SK-N-SH (cell line): ENCODE measurements at regions not wholly inside any gene's neighbourhood (a gene's known extent, or its start where the extent isn't known, plus 50 kb on each side); places are given as distances from the start of the nearest gene placed in this dataset.

ENCODE experiments used
- CTCF ChIA-PET: fragments of 300-600, 350-600 bp; formaldehyde crosslinking; extraction: SDS; loops from one replicate; lab custom pipeline; 2021; lab: Yijun Ruan, JAX
- POLR2A ChIA-PET: fragments of 350-600 bp; sonication (Branson Sonifier 250); formaldehyde crosslinking; extraction: SDS; loops from one replicate; lab custom pipeline; 2020; ENCODE audit warnings: antibody characterized with exemption, inconsistent platforms; lab: Yijun Ruan, JAX
- DNase-seq: peaks from one replicate; pipeline ENCODE4 v3.0.0; 2012
- H2AFZ ChIP-seq: fragments of 200-600 bp; sonication (generic); 2 replicates; pipeline ENCODE4 v1.8.1; 2016; ENCODE audit warnings: antibody characterized with exemption, mild to moderate bottlenecking, low read depth
- H3F3A ChIP-seq: fragments of 200-600 bp; sonication (generic); replicated peaks from 2 replicates; pipeline ENCODE3; 2016; ENCODE audit warnings: antibody characterized with exemption, mild to moderate bottlenecking; ENCODE audit not compliant: insufficient read depth
- H3K27ac ChIP-seq, 2 experiments: fragments of 200-500 bp in 1 of 2; fragments of 200-600 bp in 1 of 2; sonication (Bioruptor generic) in 1 of 2; sonication (generic), shearing (Covaris generic) in 1 of 2; 2 replicates each; pipeline versions ENCODE4 v1.5.1 to v1.6.1; 2014 to 2016; ENCODE audit warnings: low read depth in 2 of 2, inconsistent platforms in 1 of 2, low read length in 1 of 2, mild to moderate bottlenecking in 1 of 2, mixed read lengths in 1 of 2
- H3K27me3 ChIP-seq: fragments of 200-600 bp; sonication (generic), shearing (Covaris generic); 2 replicates; pipeline ENCODE4 v1.6.1; 2016; ENCODE audit warnings: mixed run types; ENCODE audit not compliant: insufficient read depth
- H3K36me3 ChIP-seq, 2 experiments: fragments of 200-500 bp in 1 of 2; fragments of 200-600 bp in 1 of 2; sonication (Bioruptor generic) in 1 of 2; sonication (generic) in 1 of 2; replicated peaks in 1 of 2; 2 replicates each; pipeline versions ENCODE3 to v1.5.1; 2014 to 2016; ENCODE audit warnings: low read length in 1 of 2, mild to moderate bottlenecking in 1 of 2; ENCODE audit not compliant: insufficient read depth in 2 of 2, control insufficient read depth in 1 of 2
- H3K4me1 ChIP-seq, 2 experiments: fragments of 200-500 bp in 1 of 2; fragments of 200-600 bp in 1 of 2; sonication (Bioruptor generic) in 1 of 2; sonication (generic), shearing (Covaris generic) in 1 of 2; 2 replicates each; pipeline versions ENCODE4 v1.5.1 to v1.6.1; 2014 to 2016; ENCODE audit warnings: low read depth in 1 of 2, low read length in 1 of 2, mixed run types in 1 of 2; ENCODE audit not compliant: insufficient read depth in 2 of 2, control insufficient read depth in 1 of 2
- H3K4me2 ChIP-seq: fragments of 200-600 bp; sonication (generic), shearing (Covaris generic); 2 replicates; pipeline ENCODE4 v1.6.1; 2017; ENCODE audit warnings: mixed run types
- H3K4me3 ChIP-seq, 2 experiments: fragments of 200-500 bp in 1 of 2; fragments of 200-600 bp in 1 of 2; sonication (Bioruptor generic) in 1 of 2; sonication (generic), shearing (Covaris generic) in 1 of 2; 2 replicates each; pipeline versions ENCODE4 v1.5.1 to v1.8.1; 2014 to 2016; ENCODE audit warnings: low read depth in 2 of 2, inconsistent platforms in 1 of 2, low read length in 1 of 2, mild to moderate bottlenecking in 1 of 2, mixed read lengths in 1 of 2, moderate library complexity in 1 of 2
- H3K79me2 ChIP-seq: fragments of 200-600 bp; sonication (generic); 2 replicates; pipeline ENCODE4 v1.8.1; 2017; ENCODE audit warnings: mild to moderate bottlenecking; ENCODE audit not compliant: insufficient read depth
- H3K9ac ChIP-seq: fragments of 200-600 bp; sonication (generic); 2 replicates; pipeline ENCODE4 v1.6.1; 2017; ENCODE audit warnings: mixed run types
- H3K9me2 ChIP-seq: fragments of 200-600 bp; sonication (generic); 2 replicates; pipeline ENCODE4 v1.6.1; 2017; ENCODE audit warnings: mixed run types
- H3K9me3 ChIP-seq: fragments of 200-600 bp; sonication (generic); 2 replicates; pipeline ENCODE4 v1.6.1; 2017; ENCODE audit warnings: mixed run types, mild to moderate bottlenecking, moderate library complexity
- H4K20me1 ChIP-seq: fragments of 200-600 bp; sonication (generic); 2 replicates; pipeline ENCODE4 v1.6.1; 2017; ENCODE audit warnings: mild to moderate bottlenecking, mixed run types; ENCODE audit not compliant: insufficient read depth
- CHD2 ChIP-seq: fragments of 150-350 bp; IDR thresholded peaks from 2 replicates; pipeline ENCODE4 v1.6.1; 2018; ENCODE audit warnings: low read length; ENCODE audit not compliant: partially characterized antibody
- CTCF ChIP-seq: fragments of 200-600 bp; sonication (generic); IDR thresholded peaks from 2 replicates; pipeline ENCODE4 v1.6.1; 2017; ENCODE audit warnings: antibody characterized with exemption, mild to moderate bottlenecking, moderate library complexity
- ELF1 ChIP-seq: IDR thresholded peaks from 2 replicates; pipeline ENCODE4 v1.4.0; 2012
- EZH2phosphoT487 ChIP-seq: fragments of 200-600 bp; sonication (generic); IDR thresholded peaks from 2 replicates; pipeline ENCODE4 v1.6.1; 2017; ENCODE audit warnings: low read depth, mixed run types, mild to moderate bottlenecking, antibody characterized with exemption, moderate library complexity, borderline replicate concordance
- FOSL2 ChIP-seq: IDR thresholded peaks from 2 replicates; pipeline ENCODE4 v1.4.0; 2012; ENCODE audit warnings: low read depth, mild to moderate bottlenecking, moderate library complexity, borderline replicate concordance
- FOXJ3 ChIP-seq: sonication (generic); formaldehyde crosslinking; IDR thresholded peaks from 2 replicates; pipeline ENCODE4 v1.5.1; 2020; ENCODE audit warnings: mild to moderate bottlenecking, missing genetic modification reagents
- IRF3 ChIP-seq: fragments of 150-350 bp; IDR thresholded peaks from 2 replicates; pipeline ENCODE4 v1.6.1; 2016; ENCODE audit warnings: mild to moderate bottlenecking, low read depth, low read length
- NRF1 ChIP-seq: IDR thresholded peaks from 2 replicates; pipeline ENCODE4 v1.6.1; 2012; ENCODE audit warnings: low read depth, mild to moderate bottlenecking, low read length
- RAD21 ChIP-seq: IDR thresholded peaks from 2 replicates; pipeline ENCODE4 v1.6.1; 2012; ENCODE audit warnings: mild to moderate bottlenecking, low read length
- SIN3A ChIP-seq: IDR thresholded peaks from 2 replicates; pipeline ENCODE4 v1.6.1; 2012; ENCODE audit warnings: low read depth, mild to moderate bottlenecking, low read length, moderate library complexity, borderline replicate concordance
- WGBS: methylation state at CpG from one replicate; pipeline ENCODE4 v1.1.6; 2017; ENCODE audit warnings: low lambda C conversion rate; 5-methylcytosine and 5-hydroxymethylcytosine counted together
- TF ChIP-seq, protein P1 (sequence below): IDR thresholded peaks from 2 replicates; pipeline ENCODE4 v1.6.1; 2012; ENCODE audit warnings: mild to moderate bottlenecking, low read depth, low read length, moderate library complexity
- TF ChIP-seq, protein P2 (sequence below): fragments of 150-350 bp; IDR thresholded peaks from 2 replicates; pipeline ENCODE4 v1.6.1; 2017; ENCODE audit warnings: antibody characterized with exemption, low read length, low read depth, borderline replicate concordance
- TF ChIP-seq, protein P3 (sequence below): IDR thresholded peaks from 2 replicates; pipeline ENCODE4 v1.4.0; 2012; ENCODE audit warnings: low read depth, borderline replicate concordance

DNA sequence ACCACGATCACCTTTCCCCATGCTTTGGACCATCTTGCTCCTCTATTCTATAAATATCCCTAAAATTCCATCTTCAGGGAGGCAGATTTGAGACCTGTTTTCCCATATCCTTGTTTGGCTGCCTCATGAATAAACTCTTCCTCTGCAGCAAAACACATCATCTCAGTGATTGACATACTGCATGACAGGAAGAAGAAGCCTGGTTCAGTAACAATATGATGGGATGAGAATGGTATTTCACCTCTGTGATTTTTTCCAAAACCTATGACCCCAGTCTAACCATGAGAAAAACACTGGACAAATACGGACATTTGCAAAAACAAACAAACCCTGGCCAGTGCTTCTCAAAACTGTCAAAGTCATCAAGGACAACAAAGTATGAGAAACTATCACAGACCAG lies 53.8 kb upstream of the ZSWIM5 start:
- Histone ChIP-seq H3K9me2 (no peaks in the 10 kb centered on the region), H3K4me1 (no peaks in the 10 kb centered on the region), H3K36me3 (no peaks in the 10 kb centered on the region), H2AFZ (no peak overlapping the region), H3K4me2 (no peak overlapping the region), H3F3A (no peaks in the 10 kb centered on the region), H3K27ac (no peak overlapping the region), H3K9ac (no peak overlapping the region), H4K20me1 (no peaks in the 10 kb centered on the region), H3K4me3 (no peak overlapping the region), H3K27me3 (no peaks in the 10 kb centered on the region), H3K79me2 (no peaks in the 10 kb centered on the region), H3K9me3 (no peaks in the 10 kb centered on the region)
- DNase-seq: no peak
- ChIA-PET CTCF (no interaction called here), POLR2A (no interaction called here)
- 10% methylated on average over 2 of the region's 2 CpGs for WGBS
- TF ChIP-seq IRF3 (no peak), EZH2phosphoT487 (no peak), CHD2 (no peak)

- Histone ChIP-seq H3K9me3 (no peaks in the 10 kb centered on the region), H4K20me1 (no peaks in the 10 kb centered on the region), H3K9me2 (no peaks in the 10 kb centered on the region), H3K9ac (no peak overlapping the region), H3K27ac (no peak overlapping the region), H3K36me3 (no peaks in the 10 kb centered on the region), H3K4me3 (no peak overlapping the region), H3K4me1 (peaks cover 0 to 9% of the 10 kb centered on the region in 2 experiments; a peak in 1 of 4 replicates), H2AFZ (no peak overlapping the region), H3K4me2 (no peak overlapping the region), H3K79me2 (no peaks in the 10 kb centered on the region)
- 51% methylated on average over 4 of the region's 4 CpGs for WGBS
- CTCF ChIA-PET: no interaction called here
- no peak for DNase-seq
- POLR2A ChIA-PET: no interaction called here
- no peak for TF ChIP-seq NRF1
- TF ChIP-seq, protein P1, sequence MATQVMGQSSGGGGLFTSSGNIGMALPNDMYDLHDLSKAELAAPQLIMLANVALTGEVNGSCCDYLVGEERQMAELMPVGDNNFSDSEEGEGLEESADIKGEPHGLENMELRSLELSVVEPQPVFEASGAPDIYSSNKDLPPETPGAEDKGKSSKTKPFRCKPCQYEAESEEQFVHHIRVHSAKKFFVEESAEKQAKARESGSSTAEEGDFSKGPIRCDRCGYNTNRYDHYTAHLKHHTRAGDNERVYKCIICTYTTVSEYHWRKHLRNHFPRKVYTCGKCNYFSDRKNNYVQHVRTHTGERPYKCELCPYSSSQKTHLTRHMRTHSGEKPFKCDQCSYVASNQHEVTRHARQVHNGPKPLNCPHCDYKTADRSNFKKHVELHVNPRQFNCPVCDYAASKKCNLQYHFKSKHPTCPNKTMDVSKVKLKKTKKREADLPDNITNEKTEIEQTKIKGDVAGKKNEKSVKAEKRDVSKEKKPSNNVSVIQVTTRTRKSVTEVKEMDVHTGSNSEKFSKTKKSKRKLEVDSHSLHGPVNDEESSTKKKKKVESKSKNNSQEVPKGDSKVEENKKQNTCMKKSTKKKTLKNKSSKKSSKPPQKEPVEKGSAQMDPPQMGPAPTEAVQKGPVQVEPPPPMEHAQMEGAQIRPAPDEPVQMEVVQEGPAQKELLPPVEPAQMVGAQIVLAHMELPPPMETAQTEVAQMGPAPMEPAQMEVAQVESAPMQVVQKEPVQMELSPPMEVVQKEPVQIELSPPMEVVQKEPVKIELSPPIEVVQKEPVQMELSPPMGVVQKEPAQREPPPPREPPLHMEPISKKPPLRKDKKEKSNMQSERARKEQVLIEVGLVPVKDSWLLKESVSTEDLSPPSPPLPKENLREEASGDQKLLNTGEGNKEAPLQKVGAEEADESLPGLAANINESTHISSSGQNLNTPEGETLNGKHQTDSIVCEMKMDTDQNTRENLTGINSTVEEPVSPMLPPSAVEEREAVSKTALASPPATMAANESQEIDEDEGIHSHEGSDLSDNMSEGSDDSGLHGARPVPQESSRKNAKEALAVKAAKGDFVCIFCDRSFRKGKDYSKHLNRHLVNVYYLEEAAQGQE: no peak
- TF ChIP-seq RAD21: no peak
- TF ChIP-seq CTCF: no peak
- TF ChIP-seq SIN3A: no peak
- TF ChIP-seq, protein P2, sequence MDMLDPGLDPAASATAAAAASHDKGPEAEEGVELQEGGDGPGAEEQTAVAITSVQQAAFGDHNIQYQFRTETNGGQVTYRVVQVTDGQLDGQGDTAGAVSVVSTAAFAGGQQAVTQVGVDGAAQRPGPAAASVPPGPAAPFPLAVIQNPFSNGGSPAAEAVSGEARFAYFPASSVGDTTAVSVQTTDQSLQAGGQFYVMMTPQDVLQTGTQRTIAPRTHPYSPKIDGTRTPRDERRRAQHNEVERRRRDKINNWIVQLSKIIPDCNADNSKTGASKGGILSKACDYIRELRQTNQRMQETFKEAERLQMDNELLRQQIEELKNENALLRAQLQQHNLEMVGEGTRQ: no peak
- TF ChIP-seq, protein P3, sequence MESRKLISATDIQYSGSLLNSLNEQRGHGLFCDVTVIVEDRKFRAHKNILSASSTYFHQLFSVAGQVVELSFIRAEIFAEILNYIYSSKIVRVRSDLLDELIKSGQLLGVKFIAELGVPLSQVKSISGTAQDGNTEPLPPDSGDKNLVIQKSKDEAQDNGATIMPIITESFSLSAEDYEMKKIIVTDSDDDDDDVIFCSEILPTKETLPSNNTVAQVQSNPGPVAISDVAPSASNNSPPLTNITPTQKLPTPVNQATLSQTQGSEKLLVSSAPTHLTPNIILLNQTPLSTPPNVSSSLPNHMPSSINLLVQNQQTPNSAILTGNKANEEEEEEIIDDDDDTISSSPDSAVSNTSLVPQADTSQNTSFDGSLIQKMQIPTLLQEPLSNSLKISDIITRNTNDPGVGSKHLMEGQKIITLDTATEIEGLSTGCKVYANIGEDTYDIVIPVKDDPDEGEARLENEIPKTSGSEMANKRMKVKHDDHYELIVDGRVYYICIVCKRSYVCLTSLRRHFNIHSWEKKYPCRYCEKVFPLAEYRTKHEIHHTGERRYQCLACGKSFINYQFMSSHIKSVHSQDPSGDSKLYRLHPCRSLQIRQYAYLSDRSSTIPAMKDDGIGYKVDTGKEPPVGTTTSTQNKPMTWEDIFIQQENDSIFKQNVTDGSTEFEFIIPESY: no peak
- TF ChIP-seq FOSL2: no peak
- TF ChIP-seq IRF3: no peak
- no peak for TF ChIP-seq ELF1
- TF ChIP-seq FOXJ3: no peak
- TF ChIP-seq, all 33 proteins: peak for 0
- H3K27me3 ChIP-seq: no peaks in the 10 kb centered on the region
- peaks cover 4% of the 10 kb centered on the region for H3F3A ChIP-seq
Observed at GRCh38 chr1:45263132-45263531, 56.7 kb upstream of the ZSWIM5 start.
